Smooth muscle cell (in vitro differentiated cells): ENCODE measurements at regions not wholly inside any gene's neighbourhood (a gene's known extent, or its start where the extent isn't known, plus 50 kb on each side); places are given as distances from the start of the nearest gene placed in this dataset.

ENCODE experiments used
- DNase-seq: peaks from one replicate; lab custom pipeline; 2025; ENCODE audit not compliant: unreplicated experiment; lab: John Stamatoyannopoulos, UW
- H2AFZ ChIP-seq: fragments of 200-600 bp; sonication (generic); 2 replicates; pipeline ENCODE4 v1.6.0; 2016; ENCODE audit warnings: antibody characterized with exemption, low read depth, mild to moderate bottlenecking
- H3F3A ChIP-seq: fragments of 200-600 bp; sonication (generic); 2 replicates; pipeline ENCODE4 v1.6.0; 2017; ENCODE audit warnings: antibody characterized with exemption, low read depth
- H3K27ac ChIP-seq: fragments of 200-600 bp; sonication (generic); 2 replicates; pipeline ENCODE4 v1.5.1; 2016; ENCODE audit warnings: low read depth, mild to moderate bottlenecking
- H3K27me3 ChIP-seq: fragments of 200-600 bp; sonication (generic); 2 replicates; pipeline ENCODE4 v1.6.1; 2016; ENCODE audit warnings: low read depth, mild to moderate bottlenecking
- H3K36me3 ChIP-seq: fragments of 200-600 bp; sonication (generic); 2 replicates; pipeline ENCODE4 v1.5.1; 2016; ENCODE audit warnings: low read depth
- H3K4me1 ChIP-seq: fragments of 200-600 bp; sonication (generic); 2 replicates; pipeline ENCODE4 v1.5.1; 2016; ENCODE audit warnings: low read depth
- H3K4me2 ChIP-seq: fragments of 200-600 bp; sonication (generic); 2 replicates; pipeline ENCODE4 v1.6.0; 2016; ENCODE audit warnings: mild to moderate bottlenecking
- H3K4me3 ChIP-seq: fragments of 200-600 bp; sonication (generic); 2 replicates; pipeline ENCODE4 v1.5.1; 2016; ENCODE audit warnings: mild to moderate bottlenecking
- H3K79me2 ChIP-seq: fragments of 200-600 bp; sonication (generic); 2 replicates; pipeline ENCODE4 v1.6.0; 2016; ENCODE audit warnings: low read depth, mild to moderate bottlenecking
- H3K9ac ChIP-seq: fragments of 200-600 bp; sonication (generic); 2 replicates; pipeline ENCODE4 v1.6.0; 2016; ENCODE audit warnings: low read depth
- H3K9me3 ChIP-seq: fragments of 200-600 bp; sonication (generic); replicated peaks from 2 replicates; pipeline ENCODE4 v1.5.1; 2016; ENCODE audit warnings: low read depth
- H4K20me1 ChIP-seq: fragments of 200-600 bp; sonication (generic); 2 replicates; pipeline ENCODE4 v1.6.0; 2016; ENCODE audit warnings: low read depth
- CTCF ChIP-seq: fragments of 200-600 bp; sonication (generic); IDR thresholded peaks from 2 replicates; pipeline ENCODE4 v1.5.1; 2017; ENCODE audit warnings: borderline replicate concordance, mild to moderate bottlenecking, antibody characterized with exemption; ENCODE audit not compliant: insufficient read depth, poor library complexity, severe bottlenecking
- WGBS: methylation state at CpG from one replicate; pipeline ENCODE4 v1.1.7; 2016; ENCODE audit warnings: low lambda C conversion rate; 5-methylcytosine and 5-hydroxymethylcytosine counted together

GRCh38 chr3:88626456-88627120, 476.8 kb downstream of the C3orf38 start:
- Histone ChIP-seq H3K27me3 (no peaks in the 10 kb centered on the region), H3K4me1 (no peaks in the 10 kb centered on the region), H2AFZ (no peak overlapping the region), H4K20me1 (no peaks in the 10 kb centered on the region), H3F3A (no peaks in the 10 kb centered on the region), H3K27ac (no peak overlapping the region), H3K9me3 (no peaks in the 10 kb centered on the region), H3K79me2 (no peaks in the 10 kb centered on the region), H3K36me3 (no peaks in the 10 kb centered on the region), H3K4me2 (no peak overlapping the region), H3K4me3 (no peak overlapping the region), H3K9ac (no peak overlapping the region)
- DNase-seq = no peak
- no peak for TF ChIP-seq CTCF
- 86% methylated on average over 2 of the region's 2 CpGs for WGBS

GRCh38 chr3:88628901-88629300, 478.5 kb upstream of the EPHA3 start:
- Histone ChIP-seq H3K9ac (no peak overlapping the region), H3K4me3 (no peak overlapping the region), H4K20me1 (no peaks in the 10 kb centered on the region), H3K4me2 (no peak overlapping the region), H3K79me2 (no peaks in the 10 kb centered on the region), H3K9me3 (no peaks in the 10 kb centered on the region), H3K4me1 (no peaks in the 10 kb centered on the region), H3F3A (no peaks in the 10 kb centered on the region), H2AFZ (no peak overlapping the region), H3K36me3 (no peaks in the 10 kb centered on the region), H3K27me3 (no peaks in the 10 kb centered on the region), H3K27ac (no peak overlapping the region)
- no peak for TF ChIP-seq CTCF
- no peak for DNase-seq
- WGBS = 96% methylated on average over 4 of the region's 4 CpGs

GRCh38 chr3:88632226-88632625, 475.2 kb upstream of the EPHA3 start:
- Histone ChIP-seq H3K27ac (no peak overlapping the region), H3K27me3 (no peaks in the 10 kb centered on the region), H2AFZ (no peak overlapping the region), H3K79me2 (no peaks in the 10 kb centered on the region), H3K9me3 (no peaks in the 10 kb centered on the region), H3F3A (no peaks in the 10 kb centered on the region), H3K4me2 (no peak overlapping the region), H4K20me1 (no peaks in the 10 kb centered on the region), H3K4me3 (no peak overlapping the region), H3K4me1 (no peaks in the 10 kb centered on the region), H3K36me3 (no peaks in the 10 kb centered on the region), H3K9ac (no peak overlapping the region)
- no peak for DNase-seq
- 82% methylated on average over 2 of the region's 2 CpGs for WGBS
- no peak for TF ChIP-seq CTCF

- Histone ChIP-seq H3F3A (no peaks in the 10 kb centered on the region), H3K79me2 (no peaks in the 10 kb centered on the region), H3K27ac (no peak overlapping the region), H3K9ac (no peak overlapping the region), H3K36me3 (no peaks in the 10 kb centered on the region), H4K20me1 (no peaks in the 10 kb centered on the region), H3K9me3 (no peaks in the 10 kb centered on the region), H2AFZ (no peak overlapping the region), H3K27me3 (no peaks in the 10 kb centered on the region), H3K4me3 (no peak overlapping the region), H3K4me1 (no peaks in the 10 kb centered on the region), H3K4me2 (no peak overlapping the region)
- DNase-seq = no peak
- 85% methylated on average over 1 of the region's 1 CpG for WGBS
- no peak for TF ChIP-seq CTCF
Observed at GRCh38 chr3:88640581-88640980, 466.8 kb upstream of the EPHA3 start.
